ENCODE measurements at regions not wholly inside any gene's neighbourhood (a gene's known extent, or its start where the extent isn't known, plus 50 kb on each side); places are given as distances from the start of the nearest gene placed in this dataset.

GRCh38 chr2:120622159-120622869 lies 113.4 kb upstream of the GLI2 start (continued):
- TF ChIP-seq ZNF592 (IDR thresholded peaks at IDR 0.05): no peak
- TF ChIP-seq RB1 (IDR thresholded peaks at IDR 0.05; ENCODE audit: borderline replicate concordance): no peak
- no peak for TF ChIP-seq ZNF274 (IDR thresholded peaks at IDR 0.05; ENCODE audit: insufficient read depth, insufficient read length)
- TF ChIP-seq GATAD2B (conservative IDR thresholded peaks at IDR 0.05; ENCODE audit: low read depth): no peak
- no peak for TF ChIP-seq FOS (IDR thresholded peaks at IDR 0.05; ENCODE audit: borderline replicate concordance, extremely low read depth, insufficient read length)
- TF ChIP-seq, protein P1, sequence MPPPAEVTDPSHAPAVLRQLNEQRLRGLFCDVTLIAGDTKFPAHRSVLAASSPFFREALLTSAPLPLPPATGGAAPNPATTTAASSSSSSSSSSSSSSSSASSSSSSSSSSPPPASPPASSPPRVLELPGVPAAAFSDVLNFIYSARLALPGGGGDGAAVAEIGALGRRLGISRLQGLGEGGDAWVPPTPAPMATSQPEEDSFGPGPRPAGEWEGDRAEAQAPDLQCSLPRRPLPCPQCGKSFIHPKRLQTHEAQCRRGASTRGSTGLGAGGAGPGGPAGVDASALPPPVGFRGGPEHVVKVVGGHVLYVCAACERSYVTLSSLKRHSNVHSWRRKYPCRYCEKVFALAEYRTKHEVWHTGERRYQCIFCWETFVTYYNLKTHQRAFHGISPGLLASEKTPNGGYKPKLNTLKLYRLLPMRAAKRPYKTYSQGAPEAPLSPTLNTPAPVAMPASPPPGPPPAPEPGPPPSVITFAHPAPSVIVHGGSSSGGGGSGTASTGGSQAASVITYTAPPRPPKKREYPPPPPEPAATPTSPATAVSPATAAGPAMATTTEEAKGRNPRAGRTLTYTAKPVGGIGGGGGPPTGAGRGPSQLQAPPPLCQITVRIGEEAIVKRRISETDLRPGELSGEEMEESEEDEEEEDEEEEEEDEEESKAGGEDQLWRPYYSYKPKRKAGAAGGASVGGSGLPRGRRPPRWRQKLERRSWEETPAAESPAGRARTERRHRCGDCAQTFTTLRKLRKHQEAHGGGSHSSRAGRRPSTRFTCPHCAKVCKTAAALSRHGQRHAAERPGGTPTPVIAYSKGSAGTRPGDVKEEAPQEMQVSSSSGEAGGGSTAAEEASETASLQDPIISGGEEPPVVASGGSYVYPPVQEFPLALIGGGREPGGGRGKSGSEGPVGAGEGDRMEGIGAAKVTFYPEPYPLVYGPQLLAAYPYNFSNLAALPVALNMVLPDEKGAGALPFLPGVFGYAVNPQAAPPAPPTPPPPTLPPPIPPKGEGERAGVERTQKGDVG (CRISPR knock-in tag; IDR thresholded peaks at IDR 0.05): no peak
- no peak for TF ChIP-seq YBX1 (IDR thresholded peaks at IDR 0.05)

Data from GM12878 (cell line).